Neural progenitor cell (in vitro differentiated cells): ENCODE measurements at regions not wholly inside any gene's neighbourhood (a gene's known extent, or its start where the extent isn't known, plus 50 kb on each side); places are given as distances from the start of the nearest gene placed in this dataset.
A peak's percentile ranks its signal among the peaks of the same experiment; 100 is the strongest.

Source experiments
- DNase-seq: peaks from one replicate; pipeline ENCODE4 v3.0.0-alpha.2; 2016; ENCODE audit warnings: low spot score
- H2AFZ ChIP-seq: fragments of 200-600 bp; sonication (generic); replicated peaks from 2 replicates; pipeline ENCODE4 v1.6.1; 2016; ENCODE audit warnings: antibody characterized with exemption
- H3F3A ChIP-seq: fragments of 200-600 bp; sonication (generic); 2 replicates; pipeline ENCODE4 v1.6.1; 2016; ENCODE audit warnings: antibody characterized with exemption, low read depth
- H3K27ac ChIP-seq: fragments of 200-600 bp; sonication (generic); 2 replicates; pipeline ENCODE4 v1.5.1; 2016; ENCODE audit warnings: mild to moderate bottlenecking
- H3K27me3 ChIP-seq: fragments of 200-600 bp; sonication (generic); 2 replicates; pipeline ENCODE4 v1.6.1; 2016; ENCODE audit warnings: mild to moderate bottlenecking, moderate library complexity
- H3K36me3 ChIP-seq: fragments of 200-600 bp; sonication (generic); 2 replicates; pipeline ENCODE4 v1.5.1; 2016
- H3K4me1 ChIP-seq: fragments of 200-600 bp; sonication (generic); 2 replicates; pipeline ENCODE4 v1.6.1; 2016; ENCODE audit warnings: mixed run types
- H3K4me2 ChIP-seq: fragments of 200-600 bp; sonication (generic); 2 replicates; pipeline ENCODE4 v1.6.1; 2016
- H3K4me3 ChIP-seq: fragments of 200-600 bp; sonication (generic); 2 replicates; pipeline ENCODE4 v1.5.1; 2016
- H3K79me2 ChIP-seq: fragments of 200-600 bp; sonication (generic); 2 replicates; pipeline ENCODE4 v1.6.1; 2016; ENCODE audit warnings: low read depth
- H3K9ac ChIP-seq: fragments of 200-600 bp; sonication (generic); 2 replicates; pipeline ENCODE4 v1.6.1; 2016
- H3K9me3 ChIP-seq: fragments of 200-600 bp; sonication (generic); 2 replicates; pipeline ENCODE4 v1.5.1; 2016; ENCODE audit warnings: low read depth
- H4K20me1 ChIP-seq: fragments of 200-600 bp; sonication (generic); 2 replicates; pipeline ENCODE4 v1.6.1; 2016; ENCODE audit warnings: low read depth
- H3K27ac Mint-ChIP-seq: 3 replicates; pipeline ENCODE4 v1.8.0; 2021; ENCODE audit warnings: mixed read lengths
- H3K27me3 Mint-ChIP-seq: 2 replicates; pipeline ENCODE4 v1.8.0; 2022; ENCODE audit warnings: low read depth, mild to moderate bottlenecking, inconsistent platforms, moderate library complexity, mixed read lengths; ENCODE audit not compliant: insufficient read depth
- H3K36me3 Mint-ChIP-seq: 3 replicates; pipeline ENCODE4 v1.8.0; 2021; ENCODE audit warnings: mixed read lengths
- H3K4me1 Mint-ChIP-seq: 3 replicates; pipeline ENCODE4 v1.8.0; 2021; ENCODE audit warnings: mixed read lengths
- H3K4me3 Mint-ChIP-seq: 3 replicates; pipeline ENCODE4 v1.8.0; 2021; ENCODE audit warnings: mild to moderate bottlenecking, moderate library complexity, mixed read lengths
- H3K9me3 Mint-ChIP-seq: 3 replicates; pipeline ENCODE4 v1.8.0; 2020; ENCODE audit warnings: mixed read lengths
- EZH2 ChIP-seq: fragments of 200-600 bp; sonication (generic); IDR thresholded peaks from 2 replicates; pipeline ENCODE4 v1.6.1; 2017; ENCODE audit warnings: antibody characterized with exemption, mild to moderate bottlenecking, moderate library complexity
- EZH2phosphoT487 ChIP-seq: fragments of 200-600 bp; sonication (generic); IDR thresholded peaks from 2 replicates; pipeline ENCODE4 v1.6.1; 2017; ENCODE audit warnings: antibody characterized with exemption
- TF ChIP-seq, protein P1 (sequence below): fragments of 200-600 bp; sonication (generic); IDR thresholded peaks from 2 replicates; pipeline ENCODE4 v1.5.1; 2017; ENCODE audit warnings: antibody characterized with exemption, mild to moderate bottlenecking

DNA sequence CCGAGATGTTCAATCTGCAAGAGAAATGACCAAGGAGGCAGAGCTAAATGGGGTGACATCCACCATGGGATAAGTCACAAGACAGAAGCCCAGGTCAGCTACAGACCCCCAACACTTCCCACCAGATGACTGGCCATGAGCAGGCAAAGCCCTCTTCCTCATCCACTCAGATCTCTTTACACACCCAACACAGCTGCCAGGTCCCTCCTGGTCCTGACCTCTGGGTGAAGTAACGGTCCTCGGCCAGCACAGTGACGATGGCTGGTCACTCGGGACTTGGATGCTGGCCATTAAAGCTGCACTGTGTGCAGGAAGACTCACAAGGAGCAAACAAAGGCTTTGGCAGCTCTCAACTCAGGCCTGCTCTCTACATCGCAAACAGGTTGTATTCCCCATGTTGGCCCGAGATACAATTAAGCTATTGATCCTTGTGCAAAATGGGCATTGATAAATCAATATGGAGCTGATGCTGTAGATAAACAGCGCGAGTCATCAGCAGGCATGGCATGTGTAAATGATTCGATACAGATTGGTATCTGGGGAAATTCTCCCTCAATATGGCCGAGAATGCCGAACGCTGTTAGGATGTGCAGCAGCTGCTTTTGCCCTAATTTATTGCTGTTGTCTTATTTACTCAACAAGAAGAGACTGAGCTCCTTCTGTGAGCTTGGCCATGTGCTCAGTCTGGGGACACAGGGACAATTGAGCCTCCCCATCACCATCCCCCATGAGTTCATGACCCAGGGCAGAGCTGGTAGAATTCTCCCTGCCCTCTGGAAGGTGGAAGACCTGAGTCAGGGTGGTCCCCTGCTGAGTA lies 98.7 kb downstream of the C5orf15 start:
- TF ChIP-seq EZH2phosphoT487 (no peak), EZH2 (no peak)
- TF ChIP-seq, protein P1, sequence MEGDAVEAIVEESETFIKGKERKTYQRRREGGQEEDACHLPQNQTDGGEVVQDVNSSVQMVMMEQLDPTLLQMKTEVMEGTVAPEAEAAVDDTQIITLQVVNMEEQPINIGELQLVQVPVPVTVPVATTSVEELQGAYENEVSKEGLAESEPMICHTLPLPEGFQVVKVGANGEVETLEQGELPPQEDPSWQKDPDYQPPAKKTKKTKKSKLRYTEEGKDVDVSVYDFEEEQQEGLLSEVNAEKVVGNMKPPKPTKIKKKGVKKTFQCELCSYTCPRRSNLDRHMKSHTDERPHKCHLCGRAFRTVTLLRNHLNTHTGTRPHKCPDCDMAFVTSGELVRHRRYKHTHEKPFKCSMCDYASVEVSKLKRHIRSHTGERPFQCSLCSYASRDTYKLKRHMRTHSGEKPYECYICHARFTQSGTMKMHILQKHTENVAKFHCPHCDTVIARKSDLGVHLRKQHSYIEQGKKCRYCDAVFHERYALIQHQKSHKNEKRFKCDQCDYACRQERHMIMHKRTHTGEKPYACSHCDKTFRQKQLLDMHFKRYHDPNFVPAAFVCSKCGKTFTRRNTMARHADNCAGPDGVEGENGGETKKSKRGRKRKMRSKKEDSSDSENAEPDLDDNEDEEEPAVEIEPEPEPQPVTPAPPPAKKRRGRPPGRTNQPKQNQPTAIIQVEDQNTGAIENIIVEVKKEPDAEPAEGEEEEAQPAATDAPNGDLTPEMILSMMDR: peak; percentile 1
- peaks cover 6% of the 10 kb centered on the region for H3K4me1 Mint-ChIP-seq
- Histone ChIP-seq H3K9me3 (no peaks in the 10 kb centered on the region), H3K4me3 (no peak overlapping the region), H3F3A (no peaks in the 10 kb centered on the region), H3K4me2 (no peak overlapping the region), H3K4me1 (peaks cover 8% of the 10 kb centered on the region), H3K79me2 (no peaks in the 10 kb centered on the region), H3K27me3 (peaks cover 7% of the 10 kb centered on the region), H2AFZ (no peak overlapping the region), H3K36me3 (no peaks in the 10 kb centered on the region), H3K9ac (no peak overlapping the region), H4K20me1 (no peaks in the 10 kb centered on the region), H3K27ac (no peak overlapping the region)
- no peak overlapping the region for H3K27ac Mint-ChIP-seq
- H3K9me3 Mint-ChIP-seq: peaks cover 10% of the 10 kb centered on the region
- DNase-seq: no peak
- no peaks in the 10 kb centered on the region for H3K36me3 Mint-ChIP-seq
- H3K27me3 Mint-ChIP-seq: peaks cover 8% of the 10 kb centered on the region
- H3K4me3 Mint-ChIP-seq: no peak overlapping the region

GRCh38 chr5:133868946-133869518 lies 99.4 kb downstream of the C5orf15 start:
- Mint-ChIP-seq H3K4me3 (no peak overlapping the region), H3K9me3 (peaks cover 7% of the 10 kb centered on the region), H3K27ac (no peak overlapping the region), H3K4me1 (peaks cover 10% of the 10 kb centered on the region), H3K27me3 (peaks cover 11% of the 10 kb centered on the region), H3K36me3 (no peaks in the 10 kb centered on the region)
- Histone ChIP-seq H3K27ac (no peak overlapping the region), H3K4me2 (no peak overlapping the region), H3K79me2 (no peaks in the 10 kb centered on the region), H3K27me3 (peaks cover 7% of the 10 kb centered on the region), H4K20me1 (no peaks in the 10 kb centered on the region), H2AFZ (no peak overlapping the region), H3F3A (no peaks in the 10 kb centered on the region), H3K4me1 (peaks cover 8% of the 10 kb centered on the region), H3K4me3 (no peak overlapping the region), H3K36me3 (no peaks in the 10 kb centered on the region), H3K9me3 (no peaks in the 10 kb centered on the region), H3K9ac (no peak overlapping the region)
- DNase-seq: peak; percentile 75
- TF ChIP-seq EZH2 (no peak), EZH2phosphoT487 (no peak)
- TF ChIP-seq, protein P1: peak; percentile 84

GRCh38 chr5:133867851-133868545 lies 100.4 kb downstream of the C5orf15 start:
- Histone ChIP-seq H4K20me1 (no peaks in the 10 kb centered on the region), H3K4me2 (no peak overlapping the region)
- no peak overlapping the region for H3K27ac Mint-ChIP-seq

More at GRCh38 chr5:133867851-133868545, 100.4 kb downstream of the C5orf15 start:
- TF ChIP-seq EZH2: no peak
- TF ChIP-seq EZH2phosphoT487: no peak
- TF ChIP-seq, protein P1: no peak
- H3K27me3 ChIP-seq: peaks cover 7% of the 10 kb centered on the region
- Mint-ChIP-seq H3K27me3 (peaks cover 9% of the 10 kb centered on the region), H3K4me1 (peaks cover 10% of the 10 kb centered on the region), H3K9me3 (peaks cover 3% of the 10 kb centered on the region), H3K36me3 (no peaks in the 10 kb centered on the region), H3K4me3 (no peak overlapping the region)
- no peaks in the 10 kb centered on the region for H3K36me3 ChIP-seq
- peaks cover 8% of the 10 kb centered on the region for H3K4me1 ChIP-seq
- H2AFZ ChIP-seq: no peak overlapping the region
- no peaks in the 10 kb centered on the region for H3F3A ChIP-seq
- H3K79me2 ChIP-seq: no peaks in the 10 kb centered on the region
- no peak overlapping the region for H3K4me3 ChIP-seq
- H3K27ac ChIP-seq: no peak overlapping the region
- no peak for DNase-seq
- H3K9ac ChIP-seq: no peak overlapping the region
- H3K9me3 ChIP-seq: no peaks in the 10 kb centered on the region
